GM18519 (cell line): ENCODE measurements at regions not wholly inside any gene's neighbourhood (a gene's known extent, or its start where the extent isn't known, plus 50 kb on each side); places are given as distances from the start of the nearest gene placed in this dataset.

Experiments used
- ATAC-seq: cut with Tn5 transposase; IDR thresholded peaks from one replicate; pipeline ENCODE4 v1.9.1; 2021; ENCODE audit warnings: mild to moderate bottlenecking, moderate library complexity; ENCODE audit not compliant: unreplicated experiment, low FRiP score

GRCh38 chr4:14262221-14262620 is 634.7 kb upstream of the BOD1L1 start:
- ATAC-seq = no peak

- no peak for ATAC-seq
Observed at GRCh38 chr4:14264437-14264836, 636.9 kb upstream of the BOD1L1 start.

- ATAC-seq = no peak
Observed at GRCh38 chr4:14265651-14266050, 638.1 kb upstream of the BOD1L1 start.

GRCh38 chr4:14267373-14268060 is 640.0 kb upstream of the BOD1L1 start:
- no peak for ATAC-seq

GRCh38 chr4:14269824-14270223 is 642.3 kb upstream of the BOD1L1 start:
- ATAC-seq = no peak

- ATAC-seq = no peak
Observed at GRCh38 chr4:14272206-14272605, 644.7 kb upstream of the BOD1L1 start.

- no peak for ATAC-seq
Observed at GRCh38 chr4:14277505-14277904, 650.0 kb upstream of the BOD1L1 start.

GRCh38 chr4:14280567-14280966 is 653.0 kb upstream of the BOD1L1 start:
- ATAC-seq = no peak

GRCh38 chr4:14284578-14284977 is 657.1 kb upstream of the BOD1L1 start:
- ATAC-seq = no peak

GRCh38 chr4:14289708-14290107 is 662.2 kb upstream of the BOD1L1 start:
- no peak for ATAC-seq

GRCh38 chr4:14293582-14293981 is 666.1 kb upstream of the BOD1L1 start:
- ATAC-seq = no peak

- no peak for ATAC-seq
Observed at GRCh38 chr4:14294611-14295010, 667.1 kb upstream of the BOD1L1 start.

- ATAC-seq = no peak
Observed at GRCh38 chr4:14299166-14299565, 671.6 kb upstream of the BOD1L1 start.

GRCh38 chr4:14302021-14302420 is 674.5 kb upstream of the BOD1L1 start:
- no peak for ATAC-seq

GRCh38 chr4:14303856-14304255 is 676.3 kb upstream of the BOD1L1 start:
- ATAC-seq = no peak

GRCh38 chr4:14308229-14308651 is 680.7 kb upstream of the BOD1L1 start:
- no peak for ATAC-seq

GRCh38 chr4:14309431-14309830 is 681.9 kb upstream of the BOD1L1 start:
- ATAC-seq = peak; percentile 45

GRCh38 chr4:14313757-14314156 is 686.2 kb upstream of the BOD1L1 start:
- no peak for ATAC-seq

- no peak for ATAC-seq
Observed at GRCh38 chr4:14315129-14315528, 687.2 kb upstream of the CPEB2 start.

- ATAC-seq = no peak
Observed at GRCh38 chr4:14317351-14317750, 684.9 kb upstream of the CPEB2 start.

GRCh38 chr4:14318671-14319070 is 683.6 kb upstream of the CPEB2 start:
- ATAC-seq = no peak

- no peak for ATAC-seq
Observed at GRCh38 chr4:14321723-14322122, 680.6 kb upstream of the CPEB2 start.

GRCh38 chr4:14323191-14323590 is 679.1 kb upstream of the CPEB2 start:
- ATAC-seq = no peak
